ENCODE measurements at regions not wholly inside any gene's neighbourhood (a gene's known extent, or its start where the extent isn't known, plus 50 kb on each side); places are given as distances from the start of the nearest gene placed in this dataset.

GRCh38 chr2:217048730-217049129 lies 188.9 kb upstream of the TNP1 start:
- TF ChIP-seq POLR2A (IDR thresholded peaks at IDR 0.05; ENCODE audit: low read depth, low read length) (no peak), SPI1 (IDR thresholded peaks at IDR 0.05; ENCODE audit: low read depth, low read length) (no peak), POLR2AphosphoS5 (IDR thresholded peaks at IDR 0.05; ENCODE audit: low read depth, low read length) (no peak), TAF1 (IDR thresholded peaks at IDR 0.05; ENCODE audit: low read depth, low read length) (no peak)
